ENCODE measurements at regions not wholly inside any gene's neighbourhood (a gene's known extent, or its start where the extent isn't known, plus 50 kb on each side); places are given as distances from the start of the nearest gene placed in this dataset.

GRCh38 chr12:60337839-60338549 lies 742.2 kb downstream of the SLC16A7 start:
- Mint-ChIP-seq H3K27ac (no peak overlapping the region), H3K4me1 (no peaks in the 10 kb centered on the region), H3K4me3 (no peak overlapping the region), H3K27me3 (no peaks in the 10 kb centered on the region), H3K36me3 (no peaks in the 10 kb centered on the region), H3K9me3 (peaks cover 7 to 14% (median 9%) of the 10 kb centered on the region in 3 donors)
- CTCF ChIA-PET = no interaction called here
- H3K4me1 ChIP-seq (ENCODE audit: control insufficient read depth in 1 of 2, extremely low read depth in 1 of 2, insufficient read depth in 2 of 2, low read length in 2 of 2) = no peaks in the 10 kb centered on the region
- POLR2A ChIA-PET = no interaction called here
- no peak for ATAC-seq (replicated peaks in 1 of 4)
- WGBS (ENCODE audit: insufficient coverage) = 50% methylated on average over 1 of the region's 5 CpGs
- H3K36me3 ChIP-seq (ENCODE audit: control insufficient read depth in 2 of 2, extremely low read depth in 1 of 2, insufficient read depth in 1 of 2, low read length in 1 of 2) = no peaks in the 10 kb centered on the region
- DNase-seq = no peak
- H3K27ac ChIP-seq (ENCODE audit: low read length) = no peak overlapping the region
- H3K4me3 ChIP-seq (ENCODE audit: control insufficient read depth in 1 of 2, extremely low read depth in 1 of 2, low read length in 1 of 2) = no peak overlapping the region
- H3K9me3 ChIP-seq = peaks cover 2% of the 10 kb centered on the region
- no peaks in the 10 kb centered on the region for H3K27me3 ChIP-seq (replicated peaks in 1 of 2; ENCODE audit: control insufficient read depth in 2 of 2, extremely low read depth in 1 of 2, insufficient read depth in 2 of 2, low read length in 1 of 2)

- Mint-ChIP-seq H3K4me3 (no peak overlapping the region), H3K36me3 (no peaks in the 10 kb centered on the region), H3K4me1 (no peaks in the 10 kb centered on the region), H3K27me3 (no peaks in the 10 kb centered on the region), H3K27ac (no peak overlapping the region), H3K9me3 (peaks cover 0 to 11% (median 3%) of the 10 kb centered on the region in 3 donors)
- H3K36me3 ChIP-seq (ENCODE audit: control insufficient read depth in 2 of 2, extremely low read depth in 1 of 2, insufficient read depth in 1 of 2, low read length in 1 of 2) = no peaks in the 10 kb centered on the region
- no peak overlapping the region for H3K4me3 ChIP-seq (ENCODE audit: control insufficient read depth in 1 of 2, extremely low read depth in 1 of 2, low read length in 1 of 2)
- no peaks in the 10 kb centered on the region for H3K4me1 ChIP-seq (ENCODE audit: control insufficient read depth in 1 of 2, extremely low read depth in 1 of 2, insufficient read depth in 2 of 2, low read length in 2 of 2)
- H3K27ac ChIP-seq (ENCODE audit: low read length) = no peak overlapping the region
- H3K27me3 ChIP-seq (replicated peaks in 1 of 2; ENCODE audit: control insufficient read depth in 2 of 2, extremely low read depth in 1 of 2, insufficient read depth in 2 of 2, low read length in 1 of 2) = no peaks in the 10 kb centered on the region
- ChIA-PET CTCF (interaction anchor here in 1 of 2 donors (0.5 kb wide), 1 partner anchor 211 kb away, joined by 3 read pairs; no protein-coding TSS in a partner anchor), POLR2A (no interaction called here)
- WGBS (ENCODE audit: insufficient coverage) = no CpG with 5 or more reads among the region's 1 CpG
- DNase-seq = no peak
- no peak for ATAC-seq (replicated peaks in 1 of 4)
- peaks cover 2% of the 10 kb centered on the region for H3K9me3 ChIP-seq
Observed at GRCh38 chr12:60345442-60345841, 749.6 kb downstream of the SLC16A7 start.

- H3K9me3 Mint-ChIP-seq = peaks cover 0 to 12% (median 9%) of the 10 kb centered on the region in 3 donors
- 80% methylated on average over 1 of the region's 3 CpGs for WGBS (ENCODE audit: insufficient coverage)
- peaks cover 5% of the 10 kb centered on the region for H3K9me3 ChIP-seq
- H3K4me3 Mint-ChIP-seq = no peak overlapping the region
- ATAC-seq (replicated peaks in 1 of 4) (no peak), DNase-seq (no peak)
- no peaks in the 10 kb centered on the region for H3K36me3 ChIP-seq (ENCODE audit: control insufficient read depth in 2 of 2, extremely low read depth in 1 of 2, insufficient read depth in 1 of 2, low read length in 1 of 2)
- H3K27ac ChIP-seq (ENCODE audit: low read length) = no peak overlapping the region
- H3K36me3 Mint-ChIP-seq = no peaks in the 10 kb centered on the region
- no peak overlapping the region for H3K27ac Mint-ChIP-seq
- H3K4me1 ChIP-seq (ENCODE audit: control insufficient read depth in 1 of 2, extremely low read depth in 1 of 2, insufficient read depth in 2 of 2, low read length in 2 of 2) = no peaks in the 10 kb centered on the region
- CTCF ChIA-PET = no interaction called here
- H3K27me3 ChIP-seq (replicated peaks in 1 of 2; ENCODE audit: control insufficient read depth in 2 of 2, extremely low read depth in 1 of 2, insufficient read depth in 2 of 2, low read length in 1 of 2) = no peaks in the 10 kb centered on the region
- no peak overlapping the region for H3K4me3 ChIP-seq (ENCODE audit: control insufficient read depth in 1 of 2, extremely low read depth in 1 of 2, low read length in 1 of 2)
- no peaks in the 10 kb centered on the region for H3K27me3 Mint-ChIP-seq
- no peaks in the 10 kb centered on the region for H3K4me1 Mint-ChIP-seq
- POLR2A ChIA-PET = no interaction called here
Observed at GRCh38 chr12:60349232-60349978, 753.6 kb downstream of the SLC16A7 start.

- DNase-seq (no peak), ATAC-seq (replicated peaks in 1 of 4) (no peak)
- no peaks in the 10 kb centered on the region for H3K9me3 ChIP-seq
- no peak overlapping the region for H3K27ac ChIP-seq (ENCODE audit: low read length)
- H3K4me1 ChIP-seq (ENCODE audit: control insufficient read depth in 1 of 2, extremely low read depth in 1 of 2, insufficient read depth in 2 of 2, low read length in 2 of 2) = no peaks in the 10 kb centered on the region
- CTCF ChIA-PET = no interaction called here
- POLR2A ChIA-PET = no interaction called here
- WGBS (ENCODE audit: insufficient coverage) = 96% methylated on average over 4 of the region's 12 CpGs
- Mint-ChIP-seq H3K4me3 (no peak overlapping the region), H3K4me1 (no peaks in the 10 kb centered on the region), H3K27ac (no peak overlapping the region), H3K27me3 (no peaks in the 10 kb centered on the region), H3K9me3 (peaks cover 0 to 8% (median 2%) of the 10 kb centered on the region in 3 donors), H3K36me3 (no peaks in the 10 kb centered on the region)
- no peak overlapping the region for H3K4me3 ChIP-seq (ENCODE audit: control insufficient read depth in 1 of 2, extremely low read depth in 1 of 2, low read length in 1 of 2)
- H3K27me3 ChIP-seq (replicated peaks in 1 of 2; ENCODE audit: control insufficient read depth in 2 of 2, extremely low read depth in 1 of 2, insufficient read depth in 2 of 2, low read length in 1 of 2) = no peaks in the 10 kb centered on the region
- H3K36me3 ChIP-seq (ENCODE audit: control insufficient read depth in 2 of 2, extremely low read depth in 1 of 2, insufficient read depth in 1 of 2, low read length in 1 of 2) = no peaks in the 10 kb centered on the region
Observed at GRCh38 chr12:60387356-60387755, 791.5 kb downstream of the SLC16A7 start.

- no peaks in the 10 kb centered on the region for H3K27me3 Mint-ChIP-seq
- H3K4me1 ChIP-seq (ENCODE audit: control insufficient read depth in 1 of 2, extremely low read depth in 1 of 2, insufficient read depth in 2 of 2, low read length in 2 of 2) = no peaks in the 10 kb centered on the region
- ChIA-PET CTCF (no interaction called here), POLR2A (no interaction called here)
- H3K27ac ChIP-seq (ENCODE audit: low read length) = no peak overlapping the region
- no CpG with 5 or more reads among the region's 3 CpGs for WGBS (ENCODE audit: insufficient coverage)
- peaks cover 0 to 2% (median 0%) of the 10 kb centered on the region in 3 donors for H3K9me3 Mint-ChIP-seq
- H3K36me3 Mint-ChIP-seq = no peaks in the 10 kb centered on the region
- no peak for DNase-seq
- no peaks in the 10 kb centered on the region for H3K4me1 Mint-ChIP-seq
- H3K27me3 ChIP-seq (replicated peaks in 1 of 2; ENCODE audit: control insufficient read depth in 2 of 2, extremely low read depth in 1 of 2, insufficient read depth in 2 of 2, low read length in 1 of 2) = no peaks in the 10 kb centered on the region
- ATAC-seq (replicated peaks in 1 of 4) = no peak
- no peak overlapping the region for H3K4me3 ChIP-seq (ENCODE audit: control insufficient read depth in 1 of 2, extremely low read depth in 1 of 2, low read length in 1 of 2)
- no peak overlapping the region for H3K27ac Mint-ChIP-seq
- H3K4me3 Mint-ChIP-seq = no peak overlapping the region
- H3K36me3 ChIP-seq (ENCODE audit: control insufficient read depth in 2 of 2, extremely low read depth in 1 of 2, insufficient read depth in 1 of 2, low read length in 1 of 2) = no peaks in the 10 kb centered on the region
- no peaks in the 10 kb centered on the region for H3K9me3 ChIP-seq
Observed at GRCh38 chr12:60391051-60391450, 795.2 kb downstream of the SLC16A7 start.

GRCh38 chr12:60391791-60392190 lies 796.0 kb downstream of the SLC16A7 start:
- H3K9me3 ChIP-seq = no peaks in the 10 kb centered on the region
- ATAC-seq (replicated peaks in 1 of 4) (no peak), DNase-seq (no peak)
- H3K27ac ChIP-seq (ENCODE audit: low read length) = no peak overlapping the region
- no peak overlapping the region for H3K27ac Mint-ChIP-seq
- POLR2A ChIA-PET = no interaction called here
- no peaks in the 10 kb centered on the region for H3K27me3 Mint-ChIP-seq
- H3K4me1 Mint-ChIP-seq = no peaks in the 10 kb centered on the region
- H3K4me3 ChIP-seq (ENCODE audit: control insufficient read depth in 1 of 2, extremely low read depth in 1 of 2, low read length in 1 of 2) = no peak overlapping the region
- peaks cover 0 to 2% (median 0%) of the 10 kb centered on the region in 3 donors for H3K9me3 Mint-ChIP-seq
- no peaks in the 10 kb centered on the region for H3K27me3 ChIP-seq (replicated peaks in 1 of 2; ENCODE audit: control insufficient read depth in 2 of 2, extremely low read depth in 1 of 2, insufficient read depth in 2 of 2, low read length in 1 of 2)
- no peaks in the 10 kb centered on the region for H3K4me1 ChIP-seq (ENCODE audit: control insufficient read depth in 1 of 2, extremely low read depth in 1 of 2, insufficient read depth in 2 of 2, low read length in 2 of 2)
- H3K4me3 Mint-ChIP-seq = no peak overlapping the region
- H3K36me3 ChIP-seq (ENCODE audit: control insufficient read depth in 2 of 2, extremely low read depth in 1 of 2, insufficient read depth in 1 of 2, low read length in 1 of 2) = no peaks in the 10 kb centered on the region
- H3K36me3 Mint-ChIP-seq = no peaks in the 10 kb centered on the region
- CTCF ChIA-PET = no interaction called here

Data from T-cell (primary cell).